ENCODE measurements at regions not wholly inside any gene's neighbourhood (a gene's known extent, or its start where the extent isn't known, plus 50 kb on each side); places are given as distances from the start of the nearest gene placed in this dataset.

DNA sequence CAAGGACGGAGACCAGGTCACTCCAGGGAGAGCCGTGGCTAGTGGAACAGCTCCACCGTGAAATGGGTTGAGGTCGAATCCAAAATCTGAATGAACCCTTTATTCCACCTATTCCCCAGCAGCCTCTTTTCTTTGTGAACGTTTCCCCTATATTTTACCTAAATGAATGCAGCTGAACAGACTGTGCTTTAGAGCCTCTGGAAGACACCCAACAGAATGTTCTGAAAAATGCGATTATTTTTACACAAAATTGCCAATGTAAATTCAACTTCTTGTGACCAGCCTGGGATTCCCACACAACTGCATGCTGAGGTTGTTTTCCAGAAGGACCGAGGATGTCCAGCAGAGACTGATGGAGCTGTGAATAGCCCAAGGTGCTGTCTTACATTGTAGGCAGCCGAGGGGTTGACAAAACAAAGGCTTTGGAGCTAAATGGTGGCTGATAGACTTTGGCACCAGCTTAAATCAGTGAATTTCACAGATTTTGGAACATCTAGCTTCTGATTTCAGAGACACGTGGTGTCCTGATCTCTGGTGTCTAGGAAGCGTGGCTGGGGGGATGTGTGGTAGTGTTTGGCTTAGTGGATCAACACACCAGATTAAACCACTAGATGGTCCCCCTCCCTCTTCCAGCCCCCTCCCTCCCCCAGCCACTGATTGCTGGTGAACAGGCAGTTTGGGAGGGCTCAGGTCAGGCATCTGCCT lies 150.4 kb downstream of the ZNF664 start:
- no peak for ATAC-seq
- H3K4me1 ChIP-seq: no peaks in the 10 kb centered on the region
- H3K9me3 ChIP-seq: no peaks in the 10 kb centered on the region
- peaks cover 0 to 2% (median 0%) of the 10 kb centered on the region in 3 donors for H3K27me3 ChIP-seq
- no peak overlapping the region for H3K27ac ChIP-seq
- no peak for TF ChIP-seq POLR2A (IDR thresholded peaks at IDR 0.05)
- TF ChIP-seq, protein P1, sequence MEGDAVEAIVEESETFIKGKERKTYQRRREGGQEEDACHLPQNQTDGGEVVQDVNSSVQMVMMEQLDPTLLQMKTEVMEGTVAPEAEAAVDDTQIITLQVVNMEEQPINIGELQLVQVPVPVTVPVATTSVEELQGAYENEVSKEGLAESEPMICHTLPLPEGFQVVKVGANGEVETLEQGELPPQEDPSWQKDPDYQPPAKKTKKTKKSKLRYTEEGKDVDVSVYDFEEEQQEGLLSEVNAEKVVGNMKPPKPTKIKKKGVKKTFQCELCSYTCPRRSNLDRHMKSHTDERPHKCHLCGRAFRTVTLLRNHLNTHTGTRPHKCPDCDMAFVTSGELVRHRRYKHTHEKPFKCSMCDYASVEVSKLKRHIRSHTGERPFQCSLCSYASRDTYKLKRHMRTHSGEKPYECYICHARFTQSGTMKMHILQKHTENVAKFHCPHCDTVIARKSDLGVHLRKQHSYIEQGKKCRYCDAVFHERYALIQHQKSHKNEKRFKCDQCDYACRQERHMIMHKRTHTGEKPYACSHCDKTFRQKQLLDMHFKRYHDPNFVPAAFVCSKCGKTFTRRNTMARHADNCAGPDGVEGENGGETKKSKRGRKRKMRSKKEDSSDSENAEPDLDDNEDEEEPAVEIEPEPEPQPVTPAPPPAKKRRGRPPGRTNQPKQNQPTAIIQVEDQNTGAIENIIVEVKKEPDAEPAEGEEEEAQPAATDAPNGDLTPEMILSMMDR (IDR thresholded peaks at IDR 0.05 in 4 of 5, conservative IDR thresholded peaks at IDR 0.05 in 1 of 5): no peak
- intact Hi-C loops (cut with DNase I; ENCODE audit: low total_unique reads) (no loop called here), in situ Hi-C loops (cut with MboI; ENCODE audit: low sequenced_read_pairs in 4 of 4) (no loop called here)
- no peak for DNase-seq
- no peak overlapping the region for H3K4me3 ChIP-seq
- H3K36me3 ChIP-seq: no peaks in the 10 kb centered on the region

DNA sequence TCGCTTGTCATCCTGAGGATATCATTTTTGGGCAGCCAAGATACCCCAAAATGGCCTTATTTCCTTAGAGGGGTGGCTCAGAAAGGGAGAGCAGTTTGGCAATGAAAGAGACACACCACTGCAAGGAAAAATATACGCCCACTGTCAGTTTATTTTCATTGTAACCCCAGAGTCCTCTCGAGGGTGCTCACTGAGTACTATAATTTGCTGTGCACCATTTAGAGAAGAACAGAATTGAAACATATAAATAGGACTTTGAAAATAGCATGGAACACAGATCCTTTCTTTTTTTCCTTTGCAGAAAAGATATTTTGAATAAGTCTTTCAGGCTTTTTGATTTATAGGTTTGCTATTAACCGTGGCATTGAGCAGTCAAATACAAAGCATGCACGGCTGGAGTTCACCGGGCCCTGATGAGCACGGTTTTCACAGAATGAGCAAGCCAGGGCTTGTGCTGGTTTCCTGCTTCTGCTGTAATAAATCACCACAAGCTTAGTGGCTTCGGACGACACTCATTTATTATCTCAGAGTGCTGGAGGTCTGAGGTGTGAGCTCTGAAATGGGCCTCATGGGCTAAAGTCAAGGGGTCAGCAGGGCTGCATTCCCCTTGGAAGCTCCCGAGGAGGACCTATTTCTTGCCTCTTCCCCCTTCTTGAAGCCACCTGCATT lies 152.3 kb downstream of the ZNF664 start:
- Histone ChIP-seq H3K4me3 (no peak overlapping the region), H3K36me3 (no peaks in the 10 kb centered on the region), H3K9me3 (no peaks in the 10 kb centered on the region), H3K27me3 (peaks cover 0 to 2% (median 0%) of the 10 kb centered on the region in 3 donors), H3K27ac (no peak overlapping the region), H3K4me1 (no peaks in the 10 kb centered on the region)
- no peak for DNase-seq
- no peak for TF ChIP-seq POLR2A (IDR thresholded peaks at IDR 0.05)
- intact Hi-C loops (cut with DNase I; ENCODE audit: low total_unique reads): no loop called here
- ATAC-seq: no peak
- in situ Hi-C loops (cut with MboI; ENCODE audit: low sequenced_read_pairs in 4 of 4): no loop called here

DNA sequence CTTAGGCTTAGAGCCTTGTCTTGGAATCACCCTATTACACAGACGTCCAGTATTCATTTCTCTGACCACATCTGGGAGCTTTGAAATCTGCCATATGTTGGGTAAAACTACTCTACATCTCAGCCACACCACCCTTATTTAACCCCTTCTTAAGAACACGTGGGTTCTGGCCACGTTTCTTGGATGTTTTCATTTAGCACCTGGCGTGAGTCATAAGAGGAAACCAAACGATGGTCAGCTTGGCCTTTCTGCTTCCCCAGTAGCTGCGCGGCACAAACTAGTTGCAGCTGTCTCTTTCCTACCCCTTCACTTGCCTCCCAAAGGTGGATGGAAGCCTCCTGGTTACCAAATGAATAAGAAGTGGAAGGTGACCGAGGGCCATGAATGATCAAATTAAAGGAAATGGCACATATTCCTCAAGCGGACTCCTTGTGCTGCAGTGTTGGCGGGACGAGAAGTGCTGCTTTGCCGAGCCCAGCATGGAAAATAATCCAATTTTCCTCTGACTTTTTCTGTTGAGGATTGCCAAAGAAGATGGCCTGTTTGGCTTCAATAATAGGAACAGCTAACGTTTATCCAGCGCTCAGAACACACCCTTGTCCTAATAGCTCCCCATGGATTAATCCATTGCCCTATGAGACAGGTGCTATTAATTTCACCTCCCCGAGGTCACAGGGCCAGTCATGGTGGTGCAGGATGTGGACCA lies 154.1 kb downstream of the ZNF664 start:
- in situ Hi-C loops (cut with MboI; ENCODE audit: low sequenced_read_pairs in 4 of 4): no loop called here

DNA sequence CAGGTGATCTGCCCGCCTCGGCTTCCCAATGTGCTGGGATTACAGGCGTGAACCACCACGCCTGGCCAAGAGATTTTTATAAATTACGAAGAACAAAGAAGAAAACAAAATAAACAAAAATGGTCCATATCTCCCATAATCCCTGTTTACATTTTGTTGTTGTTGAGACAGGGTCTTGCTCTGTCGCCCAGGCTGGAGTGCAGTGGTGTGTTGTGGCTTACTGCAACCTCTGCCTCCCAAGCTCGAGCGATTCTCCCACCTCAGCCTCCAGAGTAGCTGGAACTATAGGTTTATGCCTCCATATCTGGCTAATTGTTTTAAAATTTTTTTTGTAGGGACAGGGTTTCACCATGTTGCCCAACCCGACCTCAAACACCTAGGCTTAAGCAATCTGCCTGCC lies 156.1 kb downstream of the ZNF664 start:
- no peak for TF ChIP-seq POLR2A (IDR thresholded peaks at IDR 0.05)
- TF ChIP-seq, protein P1 (IDR thresholded peaks at IDR 0.05 in 4 of 5, conservative IDR thresholded peaks at IDR 0.05 in 1 of 5): no peak
- Histone ChIP-seq H3K27ac (no peak overlapping the region), H3K9me3 (no peaks in the 10 kb centered on the region), H3K4me1 (no peaks in the 10 kb centered on the region), H3K4me3 (no peak overlapping the region), H3K27me3 (no peaks in the 10 kb centered on the region), H3K36me3 (no peaks in the 10 kb centered on the region)
- in situ Hi-C loops (cut with MboI; ENCODE audit: low sequenced_read_pairs in 4 of 4) (no loop called here), intact Hi-C loops (cut with DNase I; ENCODE audit: low total_unique reads) (no loop called here)
- DNase-seq (no peak), ATAC-seq (no peak)

More for the DNA sequence above, 154.1 kb downstream of the ZNF664 start:
- H3K27ac ChIP-seq: no peak overlapping the region
- H3K27me3 ChIP-seq: peaks cover 0 to 2% (median 0%) of the 10 kb centered on the region in 3 donors
- H3K9me3 ChIP-seq: no peaks in the 10 kb centered on the region
- H3K36me3 ChIP-seq: no peaks in the 10 kb centered on the region
- TF ChIP-seq, protein P1 (IDR thresholded peaks at IDR 0.05 in 4 of 5, conservative IDR thresholded peaks at IDR 0.05 in 1 of 5): no peak
- TF ChIP-seq POLR2A (IDR thresholded peaks at IDR 0.05): no peak
- H3K4me3 ChIP-seq: no peak overlapping the region
- intact Hi-C loops (cut with DNase I; ENCODE audit: low total_unique reads): no loop called here
- H3K4me1 ChIP-seq: no peaks in the 10 kb centered on the region
- DNase-seq (no peak), ATAC-seq (no peak)
